H1 (cell line): ENCODE measurements at regions not wholly inside any gene's neighbourhood (a gene's known extent, or its start where the extent isn't known, plus 50 kb on each side); places are given as distances from the start of the nearest gene placed in this dataset.

ENCODE experiments used
- CTCF ChIP-seq, 3 experiments: IDR thresholded peaks; 1 replicate in 2 of 3; 2 replicates in 1 of 3; pipeline versions ENCODE4 v1.5.1 to v1.6.1; 2011; ENCODE audit warnings: low read length in 3 of 3, mild to moderate bottlenecking in 3 of 3, inconsistent platforms in 2 of 3, low read depth in 1 of 3, moderate library complexity in 1 of 3; ENCODE audit not compliant: insufficient read depth in 1 of 3; ENCODE audit errors: control extremely low read depth in 1 of 3
- EZH2 ChIP-seq: fragments of 200-600 bp; sonication (generic); IDR thresholded peaks from 2 replicates; pipeline ENCODE4 v1.7.1; 2012; ENCODE audit warnings: low read depth, mild to moderate bottlenecking, moderate library complexity, low read length, inconsistent platforms; ENCODE audit not compliant: severe bottlenecking
- JUN ChIP-seq: IDR thresholded peaks from 2 replicates; pipeline ENCODE4 v1.6.1; 2011; ENCODE audit warnings: low read depth, mild to moderate bottlenecking, improper control_type of control experiment, low read length
- MAX ChIP-seq: IDR thresholded peaks from 2 replicates; pipeline ENCODE4 v1.6.1; 2012; ENCODE audit warnings: inconsistent platforms
- POU5F1 ChIP-seq: IDR thresholded peaks from 2 replicates; pipeline ENCODE4 v1.6.1; 2011; ENCODE audit warnings: low read depth, mild to moderate bottlenecking, low read length, moderate library complexity
- RFX5 ChIP-seq: IDR thresholded peaks from 2 replicates; pipeline ENCODE4 v1.6.1; 2011; ENCODE audit warnings: low read depth, low read length, improper control_type of control experiment, borderline replicate concordance
- SP2 ChIP-seq: IDR thresholded peaks from 2 replicates; pipeline ENCODE4 v1.6.1; 2012; ENCODE audit warnings: mild to moderate bottlenecking, low read length, inconsistent platforms
- TAF1 ChIP-seq: IDR thresholded peaks from 2 replicates; pipeline ENCODE4 v1.6.1; 2011; ENCODE audit warnings: mild to moderate bottlenecking, low read depth, low read length

GRCh38 chr3:148343416-148343815 is 354.3 kb upstream of the AGTR1 start:
- TF ChIP-seq CTCF (IDR thresholded peaks at IDR 0.05; ENCODE audit: control extremely low read depth in 1 of 3, insufficient read depth in 1 of 3, low read depth in 1 of 3, low read length in 3 of 3) (no peak), SP2 (no peak), MAX (no peak), TAF1 (no peak), EZH2 (no peak), RFX5 (no peak), POU5F1 (no peak), JUN (no peak)
